Activated naive CD8-positive, alpha-beta T cell treated with anti-CD3 and anti-CD28 coated beads, Interleukin-2, amount 10 ng/mL, durations not matched to agents 7 days and 5 days (primary cell): ENCODE measurements at regions not wholly inside any gene's neighbourhood (a gene's known extent, or its start where the extent isn't known, plus 50 kb on each side); places are given as distances from the start of the nearest gene placed in this dataset.

Experiments used
- ATAC-seq: fragments of 150-1000 bp; cut with Tn5 transposase; one replicate; pipeline ENCODE4 v1.10.0; 2021; ENCODE audit warnings: low read depth, moderate library complexity
- POLR2A ChIA-PET: fragments of 350-600 bp; sonication (Branson Sonifier 250); formaldehyde crosslinking; loops from one replicate; lab custom pipeline; 2021; ENCODE audit warnings: antibody characterized with exemption; lab: Charles Lee
- DNase-seq: peaks from one replicate; pipeline ENCODE4 v3.0.0; 2021
- H3K27ac Mint-ChIP-seq: one replicate; pipeline ENCODE4 v1.8.0; 2022; ENCODE audit warnings: mild to moderate bottlenecking, mixed read lengths
- H3K27me3 Mint-ChIP-seq: one replicate; pipeline ENCODE4 v1.8.0; 2022; ENCODE audit warnings: mild to moderate bottlenecking, moderate library complexity, mixed read lengths
- H3K36me3 Mint-ChIP-seq: one replicate; pipeline ENCODE4 v1.8.0; 2021; ENCODE audit warnings: mild to moderate bottlenecking, mixed read lengths
- H3K4me1 Mint-ChIP-seq: one replicate; pipeline ENCODE4 v1.8.0; 2021; ENCODE audit warnings: mixed read lengths
- H3K4me3 Mint-ChIP-seq: one replicate; pipeline ENCODE4 v1.8.0; 2022; ENCODE audit warnings: mild to moderate bottlenecking, moderate library complexity, mixed read lengths
- H3K9me3 Mint-ChIP-seq: one replicate; pipeline ENCODE4 v1.8.0; 2021; ENCODE audit warnings: mixed read lengths

GRCh38 chr3:5635746-5636145 is 448.2 kb downstream of the EDEM1 start:
- POLR2A ChIA-PET = no interaction called here
- Mint-ChIP-seq H3K4me3 (no peak overlapping the region), H3K36me3 (no peaks in the 10 kb centered on the region), H3K27me3 (no peaks in the 10 kb centered on the region), H3K27ac (no peak overlapping the region), H3K4me1 (no peaks in the 10 kb centered on the region), H3K9me3 (no peaks in the 10 kb centered on the region)
- DNase-seq (no peak), ATAC-seq (no peak)

- peaks cover 4% of the 10 kb centered on the region for H3K9me3 Mint-ChIP-seq
- H3K27ac Mint-ChIP-seq = no peak overlapping the region
- no peaks in the 10 kb centered on the region for H3K36me3 Mint-ChIP-seq
- H3K27me3 Mint-ChIP-seq = no peaks in the 10 kb centered on the region
- POLR2A ChIA-PET = no interaction called here
- no peak for DNase-seq
- no peaks in the 10 kb centered on the region for H3K4me1 Mint-ChIP-seq
- H3K4me3 Mint-ChIP-seq = no peak overlapping the region
- ATAC-seq = no peak
Observed at GRCh38 chr3:5638550-5638949, 451.0 kb downstream of the EDEM1 start.

- no peak for ATAC-seq
- Mint-ChIP-seq H3K4me3 (no peak overlapping the region), H3K36me3 (no peaks in the 10 kb centered on the region), H3K4me1 (no peaks in the 10 kb centered on the region), H3K27ac (no peak overlapping the region), H3K9me3 (peaks cover 4% of the 10 kb centered on the region), H3K27me3 (no peaks in the 10 kb centered on the region)
- DNase-seq = no peak
- POLR2A ChIA-PET = no interaction called here
Observed at GRCh38 chr3:5644773-5645670, 457.5 kb downstream of the EDEM1 start.

GRCh38 chr3:5645692-5646410 is 458.3 kb downstream of the EDEM1 start:
- no peak overlapping the region for H3K4me3 Mint-ChIP-seq
- ATAC-seq (no peak), DNase-seq (no peak)
- H3K27ac Mint-ChIP-seq = no peak overlapping the region
- POLR2A ChIA-PET = no interaction called here
- no peaks in the 10 kb centered on the region for H3K36me3 Mint-ChIP-seq
- H3K9me3 Mint-ChIP-seq = peaks cover 4% of the 10 kb centered on the region
- no peaks in the 10 kb centered on the region for H3K27me3 Mint-ChIP-seq
- H3K4me1 Mint-ChIP-seq = no peaks in the 10 kb centered on the region

- Mint-ChIP-seq H3K27ac (no peak overlapping the region), H3K36me3 (no peaks in the 10 kb centered on the region), H3K4me1 (no peaks in the 10 kb centered on the region), H3K9me3 (no peaks in the 10 kb centered on the region), H3K27me3 (no peaks in the 10 kb centered on the region), H3K4me3 (no peak overlapping the region)
- DNase-seq = no peak
- POLR2A ChIA-PET = no interaction called here
- no peak for ATAC-seq
Observed at GRCh38 chr3:5650303-5650702, 462.8 kb downstream of the EDEM1 start.

- POLR2A ChIA-PET = no interaction called here
- Mint-ChIP-seq H3K4me3 (no peak overlapping the region), H3K36me3 (no peaks in the 10 kb centered on the region), H3K27me3 (no peaks in the 10 kb centered on the region), H3K4me1 (no peaks in the 10 kb centered on the region), H3K27ac (no peak overlapping the region), H3K9me3 (no peaks in the 10 kb centered on the region)
- ATAC-seq = no peak
- DNase-seq = no peak
Observed at GRCh38 chr3:5651351-5651750, 463.8 kb downstream of the EDEM1 start.

GRCh38 chr3:5653426-5654143 is 466.1 kb downstream of the EDEM1 start:
- no peaks in the 10 kb centered on the region for H3K4me1 Mint-ChIP-seq
- POLR2A ChIA-PET = no interaction called here
- ATAC-seq = no peak

GRCh38 chr3:5657106-5657505 is 469.6 kb downstream of the EDEM1 start:
- H3K4me1 Mint-ChIP-seq = no peaks in the 10 kb centered on the region
- no peaks in the 10 kb centered on the region for H3K27me3 Mint-ChIP-seq
- no peak overlapping the region for H3K4me3 Mint-ChIP-seq
- no peak for ATAC-seq
- H3K36me3 Mint-ChIP-seq = no peaks in the 10 kb centered on the region
- POLR2A ChIA-PET = no interaction called here
- no peak for DNase-seq
- H3K27ac Mint-ChIP-seq = no peak overlapping the region
- H3K9me3 Mint-ChIP-seq = peaks cover 5% of the 10 kb centered on the region

More at GRCh38 chr3:5653426-5654143, 466.1 kb downstream of the EDEM1 start:
- no peak for DNase-seq
- Mint-ChIP-seq H3K36me3 (no peaks in the 10 kb centered on the region), H3K27me3 (no peaks in the 10 kb centered on the region), H3K9me3 (peaks cover 3% of the 10 kb centered on the region), H3K4me3 (no peak overlapping the region), H3K27ac (no peak overlapping the region)

GRCh38 chr3:5663601-5664000 is 476.1 kb downstream of the EDEM1 start:
- peaks cover 9% of the 10 kb centered on the region for H3K9me3 Mint-ChIP-seq
- no peak overlapping the region for H3K4me3 Mint-ChIP-seq
- no peaks in the 10 kb centered on the region for H3K36me3 Mint-ChIP-seq
- H3K27me3 Mint-ChIP-seq = no peaks in the 10 kb centered on the region
- POLR2A ChIA-PET = no interaction called here
- H3K27ac Mint-ChIP-seq = no peak overlapping the region
- DNase-seq = no peak
- ATAC-seq = no peak
- H3K4me1 Mint-ChIP-seq = no peaks in the 10 kb centered on the region

GRCh38 chr3:5666455-5666854 is 478.9 kb downstream of the EDEM1 start:
- Mint-ChIP-seq H3K27me3 (no peaks in the 10 kb centered on the region), H3K4me3 (no peak overlapping the region), H3K27ac (no peak overlapping the region), H3K4me1 (no peaks in the 10 kb centered on the region), H3K9me3 (peaks cover 9% of the 10 kb centered on the region), H3K36me3 (no peaks in the 10 kb centered on the region)
- ATAC-seq (no peak), DNase-seq (no peak)
- POLR2A ChIA-PET = no interaction called here

- POLR2A ChIA-PET = no interaction called here
- Mint-ChIP-seq H3K4me3 (no peak overlapping the region), H3K27ac (no peak overlapping the region), H3K9me3 (peaks cover 1% of the 10 kb centered on the region), H3K36me3 (no peaks in the 10 kb centered on the region), H3K4me1 (no peaks in the 10 kb centered on the region), H3K27me3 (no peaks in the 10 kb centered on the region)
- ATAC-seq (no peak), DNase-seq (no peak)
Observed at GRCh38 chr3:5673521-5673920, 486.0 kb downstream of the EDEM1 start.

GRCh38 chr3:5675319-5675718 is 487.8 kb downstream of the EDEM1 start:
- Mint-ChIP-seq H3K27me3 (no peaks in the 10 kb centered on the region), H3K36me3 (no peaks in the 10 kb centered on the region), H3K9me3 (peaks cover 1% of the 10 kb centered on the region), H3K27ac (no peak overlapping the region), H3K4me3 (no peak overlapping the region), H3K4me1 (no peaks in the 10 kb centered on the region)
- ATAC-seq (no peak), DNase-seq (no peak)
- POLR2A ChIA-PET = no interaction called here

GRCh38 chr3:5677555-5677954 is 490.0 kb downstream of the EDEM1 start:
- POLR2A ChIA-PET = no interaction called here
- H3K27ac Mint-ChIP-seq = no peak overlapping the region
- H3K9me3 Mint-ChIP-seq = peaks cover 1% of the 10 kb centered on the region
- no peaks in the 10 kb centered on the region for H3K27me3 Mint-ChIP-seq
- no peaks in the 10 kb centered on the region for H3K36me3 Mint-ChIP-seq
- DNase-seq (no peak), ATAC-seq (no peak)
- no peaks in the 10 kb centered on the region for H3K4me1 Mint-ChIP-seq
- H3K4me3 Mint-ChIP-seq = no peak overlapping the region
